ENCODE measurements at regions not wholly inside any gene's neighbourhood (a gene's known extent, or its start where the extent isn't known, plus 50 kb on each side); places are given as distances from the start of the nearest gene placed in this dataset.

GRCh38 chr7:130995252-130996081, 261.5 kb upstream of the KLF14 start:
- H3K9me3 ChIP-seq (ENCODE audit: insufficient read depth, low read length, severe bottlenecking), result no peaks in the 10 kb centered on the region
- peak overlapping the region; percentile 30; the same call in 1 of the 2 replicates for H3K27ac ChIP-seq (ENCODE audit: low read length)
- peaks cover 17% of the 10 kb centered on the region; the same call in 1 of the 2 replicates for H3K36me3 ChIP-seq (ENCODE audit: insufficient read depth, low read length)
- H3K4me3 ChIP-seq (ENCODE audit: low read depth in 1 of 2, low read length in 2 of 2), result no peak overlapping the region
- H2AFZ ChIP-seq (ENCODE audit: low read depth, low read length), result no peak overlapping the region
- no peak for TF ChIP-seq EZH2 (IDR thresholded peaks at IDR 0.05; ENCODE audit: borderline replicate concordance, low read depth, low read length, severe bottlenecking)
- TF ChIP-seq, protein P1, sequence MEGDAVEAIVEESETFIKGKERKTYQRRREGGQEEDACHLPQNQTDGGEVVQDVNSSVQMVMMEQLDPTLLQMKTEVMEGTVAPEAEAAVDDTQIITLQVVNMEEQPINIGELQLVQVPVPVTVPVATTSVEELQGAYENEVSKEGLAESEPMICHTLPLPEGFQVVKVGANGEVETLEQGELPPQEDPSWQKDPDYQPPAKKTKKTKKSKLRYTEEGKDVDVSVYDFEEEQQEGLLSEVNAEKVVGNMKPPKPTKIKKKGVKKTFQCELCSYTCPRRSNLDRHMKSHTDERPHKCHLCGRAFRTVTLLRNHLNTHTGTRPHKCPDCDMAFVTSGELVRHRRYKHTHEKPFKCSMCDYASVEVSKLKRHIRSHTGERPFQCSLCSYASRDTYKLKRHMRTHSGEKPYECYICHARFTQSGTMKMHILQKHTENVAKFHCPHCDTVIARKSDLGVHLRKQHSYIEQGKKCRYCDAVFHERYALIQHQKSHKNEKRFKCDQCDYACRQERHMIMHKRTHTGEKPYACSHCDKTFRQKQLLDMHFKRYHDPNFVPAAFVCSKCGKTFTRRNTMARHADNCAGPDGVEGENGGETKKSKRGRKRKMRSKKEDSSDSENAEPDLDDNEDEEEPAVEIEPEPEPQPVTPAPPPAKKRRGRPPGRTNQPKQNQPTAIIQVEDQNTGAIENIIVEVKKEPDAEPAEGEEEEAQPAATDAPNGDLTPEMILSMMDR (IDR thresholded peaks at IDR 0.05; ENCODE audit: borderline replicate concordance, extremely low read depth, low read length, poor library complexity, severe bottlenecking), result no peak
- no peak overlapping the region for H3K9ac ChIP-seq (ENCODE audit: low read depth, low read length)
- no peaks in the 10 kb centered on the region for H3K27me3 ChIP-seq (ENCODE audit: insufficient read depth, low read length, poor library complexity)
- H3K4me1 ChIP-seq (ENCODE audit: insufficient read depth, low read length), result peaks cover 47% of the 10 kb centered on the region
- ATAC-seq (ENCODE audit: insufficient read depth, low read depth), result no peak
- DNase-seq, result no peak
- H3K79me2 ChIP-seq (ENCODE audit: insufficient read depth, low read length), result peaks cover 96% of the 10 kb centered on the region
- H3K4me2 ChIP-seq (ENCODE audit: insufficient read depth, low read length), result no peak overlapping the region
- peaks cover 15% of the 10 kb centered on the region; the same call in 1 of the 2 replicates for H4K20me1 ChIP-seq (ENCODE audit: insufficient read depth, low read length)

GRCh38 chr7:130996205-130996832, 262.3 kb upstream of the KLF14 start:
- peaks cover 96% of the 10 kb centered on the region for H3K79me2 ChIP-seq (ENCODE audit: insufficient read depth, low read length)
- peaks cover 53% of the 10 kb centered on the region for H3K4me1 ChIP-seq (ENCODE audit: insufficient read depth, low read length)
- H3K9me3 ChIP-seq (ENCODE audit: insufficient read depth, low read length, severe bottlenecking), result no peaks in the 10 kb centered on the region
- ATAC-seq (ENCODE audit: insufficient read depth, low read depth) (no peak), DNase-seq (no peak)
- no peak overlapping the region for H2AFZ ChIP-seq (ENCODE audit: low read depth, low read length)
- H3K4me3 ChIP-seq (ENCODE audit: low read depth in 1 of 2, low read length in 2 of 2), result no peak overlapping the region
- peak overlapping the region; percentile 70 for H3K27ac ChIP-seq (ENCODE audit: low read length)
- no peak overlapping the region for H3K9ac ChIP-seq (ENCODE audit: low read depth, low read length)
- H3K4me2 ChIP-seq (ENCODE audit: insufficient read depth, low read length), result peak overlapping the region; percentile 42
- peaks cover 18% of the 10 kb centered on the region; the same call in 1 of the 2 replicates for H3K36me3 ChIP-seq (ENCODE audit: insufficient read depth, low read length)
- no peaks in the 10 kb centered on the region for H3K27me3 ChIP-seq (ENCODE audit: insufficient read depth, low read length, poor library complexity)
- peaks cover 9% of the 10 kb centered on the region; the same call in 1 of the 2 replicates for H4K20me1 ChIP-seq (ENCODE audit: insufficient read depth, low read length)
- no peak for TF ChIP-seq EZH2 (IDR thresholded peaks at IDR 0.05; ENCODE audit: borderline replicate concordance, low read depth, low read length, severe bottlenecking)
- TF ChIP-seq, protein P1 (IDR thresholded peaks at IDR 0.05; ENCODE audit: borderline replicate concordance, extremely low read depth, low read length, poor library complexity, severe bottlenecking), result no peak

- Histone ChIP-seq H4K20me1 (ENCODE audit: insufficient read depth, low read length) (peaks cover 8% of the 10 kb centered on the region; the same call in 1 of the 2 replicates), H2AFZ (ENCODE audit: low read depth, low read length) (no peak overlapping the region), H3K9ac (ENCODE audit: low read depth, low read length) (no peak overlapping the region), H3K36me3 (ENCODE audit: insufficient read depth, low read length) (peaks cover 15% of the 10 kb centered on the region; the same call in 1 of the 2 replicates), H3K4me2 (ENCODE audit: insufficient read depth, low read length) (peak overlapping the region; percentile 42), H3K9me3 (ENCODE audit: insufficient read depth, low read length, severe bottlenecking) (no peaks in the 10 kb centered on the region), H3K27ac (ENCODE audit: low read length) (peak overlapping the region; percentile 70), H3K4me3 (ENCODE audit: low read depth in 1 of 2, low read length in 2 of 2) (no peak overlapping the region), H3K79me2 (ENCODE audit: insufficient read depth, low read length) (peaks cover 96% of the 10 kb centered on the region), H3K27me3 (ENCODE audit: insufficient read depth, low read length, poor library complexity) (no peaks in the 10 kb centered on the region), H3K4me1 (ENCODE audit: insufficient read depth, low read length) (peaks cover 53% of the 10 kb centered on the region)
- TF ChIP-seq, protein P1 (IDR thresholded peaks at IDR 0.05; ENCODE audit: borderline replicate concordance, extremely low read depth, low read length, poor library complexity, severe bottlenecking), result no peak
- TF ChIP-seq EZH2 (IDR thresholded peaks at IDR 0.05; ENCODE audit: borderline replicate concordance, low read depth, low read length, severe bottlenecking), result no peak
- DNase-seq (peak; percentile 44), ATAC-seq (ENCODE audit: insufficient read depth, low read depth) (peak; percentile 70)
Measured at GRCh38 chr7:130996833-130997231, 262.8 kb upstream of the KLF14 start.
